NCI-H226 (cell line): ENCODE measurements at regions not wholly inside any gene's neighbourhood (a gene's known extent, or its start where the extent isn't known, plus 50 kb on each side); places are given as distances from the start of the nearest gene placed in this dataset.

Source experiments
- DNase-seq: peaks from one replicate; pipeline ENCODE4 v3.0.0-alpha.2; 2015

GRCh38 chr6:124877468-124877867, 84.8 kb upstream of the RNF217 start:
- DNase-seq: no peak

DNA sequence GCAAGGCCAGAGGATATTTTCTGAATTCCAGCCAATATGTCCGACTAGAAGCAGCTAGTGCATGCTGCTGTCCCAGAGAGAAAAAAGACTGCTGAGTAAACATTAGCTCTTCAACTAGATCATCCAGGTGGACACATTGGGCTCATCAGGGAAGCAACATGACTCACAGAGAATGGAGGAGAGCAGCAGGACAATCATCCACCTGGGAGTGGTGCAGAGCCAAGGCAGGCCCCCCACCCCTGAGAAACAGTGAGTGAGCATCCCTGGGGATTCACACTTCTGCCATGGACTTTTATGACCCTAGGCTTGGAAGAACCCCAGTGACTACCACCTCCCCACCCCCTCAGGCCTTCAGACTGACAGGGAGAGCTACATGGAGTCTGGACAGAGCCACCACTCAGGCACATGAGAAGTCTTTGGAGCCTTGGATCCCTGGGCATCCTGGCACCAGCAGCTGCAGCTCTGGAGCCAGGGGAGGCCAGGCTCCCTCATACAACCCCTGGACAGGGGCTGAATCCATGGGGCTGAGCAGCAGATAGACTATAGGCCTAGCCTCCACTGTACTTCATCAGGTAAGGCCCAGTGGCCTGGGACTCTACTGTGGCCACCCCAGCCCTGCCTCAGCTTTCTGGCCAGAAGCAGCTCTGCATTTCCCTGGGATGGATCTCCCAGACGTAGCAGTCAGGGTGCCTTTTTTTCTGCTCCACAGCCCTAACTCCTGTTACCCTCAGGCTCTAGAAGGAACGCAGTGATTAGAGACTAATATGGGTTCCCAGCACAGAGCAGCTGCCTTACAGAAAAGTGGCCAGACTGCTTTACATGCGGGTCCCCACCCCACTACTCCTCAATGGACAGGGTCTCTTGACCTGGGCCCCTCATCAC, 82.9 kb upstream of the RNF217 start:
- no peak for DNase-seq

GRCh38 chr6:124879992-124880355, 82.3 kb upstream of the RNF217 start:
- no peak for DNase-seq

DNA sequence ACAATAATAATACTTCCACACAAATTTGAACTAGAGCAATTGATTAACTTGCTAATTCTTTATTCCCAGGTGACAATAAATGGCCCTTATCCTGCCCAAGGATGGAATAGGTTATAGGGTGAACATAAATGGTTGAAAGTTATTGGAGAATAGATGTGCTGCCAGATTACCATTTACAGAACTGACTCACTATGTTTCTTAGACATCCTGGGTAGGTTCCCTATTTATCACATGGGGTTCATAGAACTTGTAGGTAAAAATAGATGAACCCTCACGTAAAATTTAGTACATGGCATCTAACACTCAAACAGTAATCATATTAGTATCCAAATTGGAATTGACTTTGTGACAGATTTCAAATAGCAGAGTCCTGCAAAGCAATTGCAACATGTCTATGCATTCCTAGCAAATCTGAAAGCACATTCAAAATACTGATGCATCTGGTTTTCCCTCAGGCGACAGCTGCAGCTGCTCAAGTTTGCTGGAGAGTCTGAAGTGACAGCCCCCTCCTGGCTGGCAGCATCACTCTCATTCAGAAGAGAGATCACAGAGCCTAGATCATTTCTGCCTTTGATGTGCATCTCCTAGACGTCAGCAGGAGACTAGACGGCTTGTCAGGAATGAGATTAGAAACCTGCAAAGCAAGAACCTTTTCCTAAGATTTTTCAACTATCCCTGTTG, 80.2 kb upstream of the RNF217 start:
- DNase-seq: peak; percentile 13

GRCh38 chr6:124882579-124883393, 79.5 kb upstream of the RNF217 start:
- peak; percentile 38 for DNase-seq

DNA sequence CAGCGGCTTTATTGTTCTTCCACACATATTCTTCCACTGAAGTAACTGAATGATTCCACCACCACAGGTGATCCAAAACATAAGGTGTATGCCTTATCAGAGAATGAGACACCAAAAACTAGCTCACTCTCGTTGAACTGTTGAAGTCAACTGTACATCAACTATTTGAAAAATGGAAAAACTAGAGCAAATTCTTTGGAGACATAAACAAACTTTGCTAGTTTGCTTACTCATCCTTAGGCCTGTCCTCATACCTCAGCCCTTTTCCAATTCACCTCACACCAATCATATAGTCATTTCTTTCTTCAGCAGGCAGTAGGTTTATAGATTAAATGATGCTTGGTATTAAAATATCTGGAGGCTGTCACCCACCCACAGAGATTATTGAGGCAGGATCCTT, 77.1 kb upstream of the RNF217 start:
- no peak for DNase-seq

DNA sequence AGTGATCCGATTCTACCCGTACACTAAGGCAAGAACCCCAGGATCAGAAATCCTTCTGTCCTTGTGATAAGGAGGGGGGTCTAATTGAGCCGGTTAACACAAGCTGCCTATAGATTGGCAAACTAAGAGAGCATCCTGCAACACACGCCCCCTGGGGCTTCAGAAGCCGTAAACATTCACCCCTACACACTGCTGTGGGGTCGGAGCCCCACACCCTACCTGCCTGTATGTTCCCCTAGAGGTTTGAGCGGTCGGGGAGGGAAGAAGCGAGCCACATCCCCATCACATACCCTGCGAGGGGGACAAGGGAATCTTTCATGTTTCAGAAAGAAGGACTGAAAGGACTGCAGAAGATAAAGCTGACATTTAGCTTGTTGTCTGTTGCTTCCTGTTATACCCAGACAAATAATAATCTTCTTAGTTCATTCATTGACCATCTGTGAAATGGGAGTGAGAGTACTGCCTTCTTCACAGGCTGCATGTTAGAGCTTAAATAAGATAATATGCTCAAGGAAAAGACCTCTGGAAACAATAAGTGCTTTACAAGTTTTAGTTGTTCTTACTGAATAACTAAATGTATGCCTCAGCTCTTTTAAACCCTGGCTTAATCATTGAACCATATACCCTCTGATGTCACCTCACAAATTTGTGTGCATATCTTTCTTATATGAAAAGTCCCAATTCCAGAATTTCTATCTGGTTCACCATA, 74.2 kb upstream of the RNF217 start:
- DNase-seq: no peak

DNA sequence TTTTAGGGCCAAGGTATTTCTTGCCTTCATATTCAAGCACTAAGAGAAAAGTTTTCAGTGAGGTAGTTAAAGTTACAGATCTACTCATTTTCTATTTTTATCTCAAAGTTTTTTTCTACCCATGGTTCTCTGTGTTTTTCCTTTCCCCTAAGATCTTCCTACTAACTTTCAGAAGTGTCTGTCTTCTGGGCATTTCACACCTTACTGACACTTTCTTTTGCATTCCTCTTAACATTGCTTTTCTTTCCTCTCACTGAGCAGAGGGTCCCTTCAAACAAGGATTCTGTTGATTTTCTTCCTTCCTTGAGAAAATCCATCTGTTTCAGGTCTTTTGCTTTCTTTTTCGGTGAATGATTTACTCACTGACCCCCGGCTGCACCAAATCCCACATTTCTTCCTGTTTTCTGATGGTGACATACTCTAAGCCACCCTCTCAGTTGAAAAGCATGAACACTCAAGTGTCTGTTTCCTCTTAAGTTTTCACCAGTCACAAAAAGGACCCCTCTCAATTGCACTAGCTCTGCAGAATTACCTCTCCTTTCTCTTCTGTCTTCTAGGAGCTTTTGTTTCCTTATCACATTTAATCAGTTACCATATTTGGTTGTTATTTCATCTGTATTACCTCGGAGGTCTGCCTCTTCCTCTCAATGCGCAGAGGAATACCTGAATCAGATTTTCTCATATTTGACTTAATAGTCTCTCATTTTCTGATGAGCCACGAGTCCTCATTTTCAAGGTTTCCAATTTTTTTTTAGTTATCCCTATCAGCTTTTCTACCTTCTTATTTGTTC, 73.5 kb upstream of the RNF217 start:
- no peak for DNase-seq

GRCh38 chr6:124901084-124901483, 61.2 kb upstream of the RNF217 start:
- DNase-seq: no peak

- peak; percentile 22 for DNase-seq
Observed at GRCh38 chr6:124903797-124904196, 58.4 kb upstream of the RNF217 start.

GRCh38 chr6:124907596-124907995, 54.6 kb upstream of the RNF217 start:
- no peak for DNase-seq
